ENCODE measurements at regions not wholly inside any gene's neighbourhood (a gene's known extent, or its start where the extent isn't known, plus 50 kb on each side); places are given as distances from the start of the nearest gene placed in this dataset.
"Not testable (repeated sequence)": the region's sequence is repeated elsewhere in the genome, so short reads cannot be mapped to it uniquely, and the experiment has no call there.

DNA sequence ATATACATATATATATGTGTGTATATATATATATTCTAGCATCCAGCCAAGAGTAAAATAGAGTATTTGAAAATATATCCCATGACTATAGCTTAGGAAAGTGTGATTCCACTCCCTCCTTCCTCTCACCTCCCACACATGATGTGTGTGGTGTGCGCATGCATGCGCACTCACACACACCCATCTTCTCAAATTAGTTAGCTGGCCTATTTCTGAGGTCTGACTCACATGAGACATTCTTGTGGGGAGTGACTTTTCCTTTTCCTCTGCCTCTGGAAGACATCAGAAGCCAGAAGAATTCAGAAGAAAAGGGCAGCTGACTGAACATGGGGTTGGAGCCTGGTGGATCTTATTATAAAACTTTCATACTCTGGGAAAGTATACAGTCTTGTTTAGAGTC is 793.5 kb upstream of the ZNF722 start:
- ATAC-seq (no peak), DNase-seq (ENCODE audit: low spot score) (no peak)
- H3K27ac ChIP-seq (ENCODE audit: low read depth): no peak overlapping the region
- no peaks in the 10 kb centered on the region for H3K79me2 ChIP-seq (replicated peaks; ENCODE audit: insufficient read depth)
- no peak for TF ChIP-seq JUNB (IDR thresholded peaks at IDR 0.05; ENCODE audit: unreplicated experiment)
- no peak for TF ChIP-seq NANOG (IDR thresholded peaks at IDR 0.05; ENCODE audit: borderline replicate concordance)
- no peak for TF ChIP-seq CREB1 (CRISPR knock-in tag; IDR thresholded peaks at IDR 0.05; ENCODE audit: low read depth)
- TF ChIP-seq, protein P1, sequence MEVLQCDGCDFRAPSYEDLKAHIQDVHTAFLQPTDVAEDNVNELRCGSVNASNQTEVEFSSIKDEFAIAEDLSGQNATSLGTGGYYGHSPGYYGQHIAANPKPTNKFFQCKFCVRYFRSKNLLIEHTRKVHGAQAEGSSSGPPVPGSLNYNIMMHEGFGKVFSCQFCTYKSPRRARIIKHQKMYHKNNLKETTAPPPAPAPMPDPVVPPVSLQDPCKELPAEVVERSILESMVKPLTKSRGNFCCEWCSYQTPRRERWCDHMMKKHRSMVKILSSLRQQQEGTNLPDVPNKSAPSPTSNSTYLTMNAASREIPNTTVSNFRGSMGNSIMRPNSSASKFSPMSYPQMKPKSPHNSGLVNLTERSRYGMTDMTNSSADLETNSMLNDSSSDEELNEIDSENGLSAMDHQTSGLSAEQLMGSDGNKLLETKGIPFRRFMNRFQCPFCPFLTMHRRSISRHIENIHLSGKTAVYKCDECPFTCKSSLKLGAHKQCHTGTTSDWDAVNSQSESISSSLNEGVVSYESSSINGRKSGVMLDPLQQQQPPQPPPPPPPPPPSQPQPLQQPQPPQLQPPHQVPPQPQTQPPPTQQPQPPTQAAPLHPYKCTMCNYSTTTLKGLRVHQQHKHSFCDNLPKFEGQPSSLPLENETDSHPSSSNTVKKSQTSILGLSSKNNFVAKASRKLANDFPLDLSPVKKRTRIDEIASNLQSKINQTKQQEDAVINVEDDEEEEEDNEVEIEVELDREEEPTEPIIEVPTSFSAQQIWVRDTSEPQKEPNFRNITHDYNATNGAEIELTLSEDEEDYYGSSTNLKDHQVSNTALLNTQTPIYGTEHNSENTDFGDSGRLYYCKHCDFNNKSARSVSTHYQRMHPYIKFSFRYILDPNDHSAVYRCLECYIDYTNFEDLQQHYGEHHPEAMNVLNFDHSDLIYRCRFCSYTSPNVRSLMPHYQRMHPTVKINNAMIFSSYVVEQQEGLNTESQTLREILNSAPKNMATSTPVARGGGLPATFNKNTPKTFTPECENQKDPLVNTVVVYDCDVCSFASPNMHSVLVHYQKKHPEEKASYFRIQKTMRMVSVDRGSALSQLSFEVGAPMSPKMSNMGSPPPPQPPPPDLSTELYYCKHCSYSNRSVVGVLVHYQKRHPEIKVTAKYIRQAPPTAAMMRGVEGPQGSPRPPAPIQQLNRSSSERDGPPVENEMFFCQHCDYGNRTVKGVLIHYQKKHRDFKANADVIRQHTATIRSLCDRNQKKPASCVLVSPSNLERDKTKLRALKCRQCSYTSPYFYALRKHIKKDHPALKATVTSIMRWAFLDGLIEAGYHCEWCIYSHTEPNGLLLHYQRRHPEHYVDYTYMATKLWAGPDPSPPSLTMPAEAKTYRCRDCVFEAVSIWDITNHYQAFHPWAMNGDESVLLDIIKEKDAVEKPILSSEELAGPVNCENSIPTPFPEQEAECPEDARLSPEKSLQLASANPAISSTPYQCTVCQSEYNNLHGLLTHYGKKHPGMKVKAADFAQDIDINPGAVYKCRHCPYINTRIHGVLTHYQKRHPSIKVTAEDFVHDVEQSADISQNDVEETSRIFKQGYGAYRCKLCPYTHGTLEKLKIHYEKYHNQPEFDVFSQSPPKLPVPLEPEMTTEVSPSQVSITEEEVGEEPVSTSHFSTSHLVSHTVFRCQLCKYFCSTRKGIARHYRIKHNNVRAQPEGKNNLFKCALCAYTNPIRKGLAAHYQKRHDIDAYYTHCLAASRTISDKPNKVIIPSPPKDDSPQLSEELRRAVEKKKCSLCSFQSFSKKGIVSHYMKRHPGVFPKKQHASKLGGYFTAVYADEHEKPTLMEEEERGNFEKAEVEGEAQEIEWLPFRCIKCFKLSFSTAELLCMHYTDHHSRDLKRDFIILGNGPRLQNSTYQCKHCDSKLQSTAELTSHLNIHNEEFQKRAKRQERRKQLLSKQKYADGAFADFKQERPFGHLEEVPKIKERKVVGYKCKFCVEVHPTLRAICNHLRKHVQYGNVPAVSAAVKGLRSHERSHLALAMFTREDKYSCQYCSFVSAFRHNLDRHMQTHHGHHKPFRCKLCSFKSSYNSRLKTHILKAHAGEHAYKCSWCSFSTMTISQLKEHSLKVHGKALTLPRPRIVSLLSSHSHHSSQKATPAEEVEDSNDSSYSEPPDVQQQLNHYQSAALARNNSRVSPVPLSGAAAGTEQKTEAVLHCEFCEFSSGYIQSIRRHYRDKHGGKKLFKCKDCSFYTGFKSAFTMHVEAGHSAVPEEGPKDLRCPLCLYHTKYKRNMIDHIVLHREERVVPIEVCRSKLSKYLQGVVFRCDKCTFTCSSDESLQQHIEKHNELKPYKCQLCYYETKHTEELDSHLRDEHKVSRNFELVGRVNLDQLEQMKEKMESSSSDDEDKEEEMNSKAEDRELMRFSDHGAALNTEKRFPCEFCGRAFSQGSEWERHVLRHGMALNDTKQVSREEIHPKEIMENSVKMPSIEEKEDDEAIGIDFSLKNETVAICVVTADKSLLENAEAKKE (CRISPR knock-in tag; IDR thresholded peaks at IDR 0.05): no peak
- TF ChIP-seq, protein P2, sequence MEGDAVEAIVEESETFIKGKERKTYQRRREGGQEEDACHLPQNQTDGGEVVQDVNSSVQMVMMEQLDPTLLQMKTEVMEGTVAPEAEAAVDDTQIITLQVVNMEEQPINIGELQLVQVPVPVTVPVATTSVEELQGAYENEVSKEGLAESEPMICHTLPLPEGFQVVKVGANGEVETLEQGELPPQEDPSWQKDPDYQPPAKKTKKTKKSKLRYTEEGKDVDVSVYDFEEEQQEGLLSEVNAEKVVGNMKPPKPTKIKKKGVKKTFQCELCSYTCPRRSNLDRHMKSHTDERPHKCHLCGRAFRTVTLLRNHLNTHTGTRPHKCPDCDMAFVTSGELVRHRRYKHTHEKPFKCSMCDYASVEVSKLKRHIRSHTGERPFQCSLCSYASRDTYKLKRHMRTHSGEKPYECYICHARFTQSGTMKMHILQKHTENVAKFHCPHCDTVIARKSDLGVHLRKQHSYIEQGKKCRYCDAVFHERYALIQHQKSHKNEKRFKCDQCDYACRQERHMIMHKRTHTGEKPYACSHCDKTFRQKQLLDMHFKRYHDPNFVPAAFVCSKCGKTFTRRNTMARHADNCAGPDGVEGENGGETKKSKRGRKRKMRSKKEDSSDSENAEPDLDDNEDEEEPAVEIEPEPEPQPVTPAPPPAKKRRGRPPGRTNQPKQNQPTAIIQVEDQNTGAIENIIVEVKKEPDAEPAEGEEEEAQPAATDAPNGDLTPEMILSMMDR (conservative IDR thresholded peaks at IDR 0.05; ENCODE audit: low read depth in 2 of 2): no peak
- TF ChIP-seq POLR2AphosphoS5 (IDR thresholded peaks at IDR 0.05; ENCODE audit: low read depth): no peak
- no peak for TF ChIP-seq ZNF331 (CRISPR knock-in tag; IDR thresholded peaks at IDR 0.05; ENCODE audit: low read depth)
- no peak for TF ChIP-seq EZH2phosphoT487 (IDR thresholded peaks at IDR 0.05; ENCODE audit: unreplicated experiment)
- no peak for TF ChIP-seq STAT1 (IDR thresholded peaks at IDR 0.05; ENCODE audit: unreplicated experiment)
- no peak for TF ChIP-seq ZNF114 (CRISPR knock-in tag; IDR thresholded peaks at IDR 0.05)
- H2AFZ ChIP-seq: no peak overlapping the region
- Mint-ChIP-seq H3K9me3 (peaks cover 92% of the 10 kb centered on the region), H3K36me3 (ENCODE audit: low read depth) (peaks cover 26% of the 10 kb centered on the region), H3K4me3 (no peak overlapping the region), H3K27ac (no peak overlapping the region), H3K4me1 (no peaks in the 10 kb centered on the region), H3K27me3 (ENCODE audit: insufficient read depth, low read depth, poor library complexity) (peaks cover 3% of the 10 kb centered on the region)
- no peaks in the 10 kb centered on the region for H3K27me3 ChIP-seq (ENCODE audit: insufficient read depth)
- H3K4me3 ChIP-seq: no peak overlapping the region
- H3K36me3 ChIP-seq (ENCODE audit: insufficient read depth): no peaks in the 10 kb centered on the region; the same call in 1 of the 2 replicates
- no peaks in the 10 kb centered on the region for H3K4me1 ChIP-seq (ENCODE audit: insufficient read depth)
- no peaks in the 10 kb centered on the region for H4K20me1 ChIP-seq (replicated peaks; ENCODE audit: insufficient read depth)
- no peaks in the 10 kb centered on the region for H3F3A ChIP-seq (replicated peaks; ENCODE audit: low read depth)
- no peak overlapping the region for H3K4me2 ChIP-seq
- H3K9me2 ChIP-seq (ENCODE audit: insufficient read depth): no peaks in the 10 kb centered on the region

- ATAC-seq; H4K20me1 ChIP-seq (replicated peaks; ENCODE audit: insufficient read depth); H3K4me3 Mint-ChIP-seq; H3F3A ChIP-seq (replicated peaks; ENCODE audit: low read depth); H3K79me2 ChIP-seq (replicated peaks; ENCODE audit: insufficient read depth); H3K36me3 ChIP-seq (ENCODE audit: insufficient read depth); H3K9me2 ChIP-seq (ENCODE audit: insufficient read depth); H3K4me3 ChIP-seq; H3K4me1 Mint-ChIP-seq; H3K27me3 ChIP-seq (ENCODE audit: insufficient read depth); H3K4me1 ChIP-seq (ENCODE audit: insufficient read depth); H2AFZ ChIP-seq; DNase-seq (ENCODE audit: low spot score); H3K27ac Mint-ChIP-seq; H3K27ac ChIP-seq (ENCODE audit: low read depth); H3K27me3 Mint-ChIP-seq (ENCODE audit: insufficient read depth, low read depth, poor library complexity); H3K4me2 ChIP-seq: not testable (repeated sequence)
- H3K36me3 Mint-ChIP-seq (ENCODE audit: low read depth): peaks cover 16% of the 10 kb centered on the region; the same call in 2 of the 3 replicates
- peaks cover 84% of the 10 kb centered on the region for H3K9me3 Mint-ChIP-seq
Measured at GRCh38 chr7:63233101-63233500, 765.5 kb upstream of the ZNF722 start.
